HG03571 (cell line): ENCODE measurements at regions not wholly inside any gene's neighbourhood (a gene's known extent, or its start where the extent isn't known, plus 50 kb on each side); places are given as distances from the start of the nearest gene placed in this dataset.

ENCODE experiments used
- ATAC-seq: cut with Tn5 transposase; IDR thresholded peaks from one replicate; pipeline ENCODE4 v1.9.1; 2021; ENCODE audit not compliant: unreplicated experiment

GRCh38 chr4:149296503-149296902, 519.1 kb downstream of the IQCM start:
- no peak for ATAC-seq

GRCh38 chr4:149296084-149296483, 519.6 kb downstream of the IQCM start:
- ATAC-seq, result no peak

GRCh38 chr4:149294601-149295000, 521.0 kb downstream of the IQCM start:
- no peak for ATAC-seq

- no peak for ATAC-seq
Observed at GRCh38 chr4:149293046-149293649, 522.5 kb downstream of the IQCM start.

- no peak for ATAC-seq
Observed at GRCh38 chr4:149292425-149293007, 523.1 kb downstream of the IQCM start.

- ATAC-seq, result no peak
Observed at GRCh38 chr4:149291463-149291862, 524.2 kb downstream of the IQCM start.

- no peak for ATAC-seq
Observed at GRCh38 chr4:149280806-149281205, 534.8 kb downstream of the IQCM start.

- no peak for ATAC-seq
Observed at GRCh38 chr4:149279776-149280175, 535.9 kb downstream of the IQCM start.

- no peak for ATAC-seq
Observed at GRCh38 chr4:149279331-149279730, 536.3 kb downstream of the IQCM start.

- no peak for ATAC-seq
Observed at GRCh38 chr4:149277705-149278104, 537.9 kb downstream of the IQCM start.

- no peak for ATAC-seq
Observed at GRCh38 chr4:149269835-149270234, 545.8 kb downstream of the IQCM start.

- no peak for ATAC-seq
Observed at GRCh38 chr4:149266301-149266700, 549.3 kb downstream of the IQCM start.

GRCh38 chr4:149265645-149266044, 550.0 kb downstream of the IQCM start:
- ATAC-seq, result no peak

- ATAC-seq, result peak; percentile 78
Observed at GRCh38 chr4:149264093-149264733, 551.4 kb downstream of the IQCM start.

- no peak for ATAC-seq
Observed at GRCh38 chr4:149248191-149248764, 567.4 kb downstream of the IQCM start.

- no peak for ATAC-seq
Observed at GRCh38 chr4:149247164-149247563, 568.5 kb downstream of the IQCM start.

GRCh38 chr4:149245333-149245732, 570.3 kb downstream of the IQCM start:
- ATAC-seq, result no peak

- ATAC-seq, result no peak
Observed at GRCh38 chr4:149238097-149238496, 577.5 kb downstream of the IQCM start.

GRCh38 chr4:149234798-149235197, 580.8 kb downstream of the IQCM start:
- ATAC-seq, result no peak

- no peak for ATAC-seq
Observed at GRCh38 chr4:149223659-149224058, 592.0 kb downstream of the IQCM start.

- no peak for ATAC-seq
Observed at GRCh38 chr4:149218672-149219071, 597.0 kb downstream of the IQCM start.

GRCh38 chr4:149214301-149214700, 601.3 kb downstream of the IQCM start:
- ATAC-seq, result no peak
